ENCODE measurements at regions not wholly inside any gene's neighbourhood (a gene's known extent, or its start where the extent isn't known, plus 50 kb on each side); places are given as distances from the start of the nearest gene placed in this dataset.
"Not testable (repeated sequence)": the region's sequence is repeated elsewhere in the genome, so short reads cannot be mapped to it uniquely, and the experiment has no call there.

GRCh38 chr10:109809954-109810353 is 113.4 kb downstream of the XPNPEP1 start:
- 83 to 86% methylated on average over 1 of the region's 1 CpG for WGBS, 2 donors
- not testable (repeated sequence) for H3K4me3 ChIP-seq (ENCODE audit: low read depth in 1 of 2, low read length in 2 of 2); H3K27me3 ChIP-seq (ENCODE audit: control insufficient read depth in 1 of 2, insufficient read depth in 2 of 2, low read length in 2 of 2); H3K4me1 ChIP-seq (ENCODE audit: control insufficient read depth in 2 of 2, insufficient read depth in 2 of 2, low read length in 1 of 2); H3K27ac ChIP-seq (ENCODE audit: low read depth in 2 of 2, low read length in 1 of 2); H3K36me3 ChIP-seq (ENCODE audit: control insufficient read depth in 2 of 2, insufficient read depth in 2 of 2, low read length in 1 of 2); H3K9me3 ChIP-seq (ENCODE audit: control insufficient read depth in 2 of 2, insufficient read depth in 1 of 2, low read depth in 1 of 2, low read length in 1 of 2)

- not testable (repeated sequence) for H3K27me3 ChIP-seq (ENCODE audit: control insufficient read depth in 1 of 2, insufficient read depth in 2 of 2, low read length in 2 of 2); H3K4me3 ChIP-seq (ENCODE audit: low read depth in 1 of 2, low read length in 2 of 2); H3K9me3 ChIP-seq (ENCODE audit: control insufficient read depth in 2 of 2, insufficient read depth in 1 of 2, low read depth in 1 of 2, low read length in 1 of 2); H3K4me1 ChIP-seq (ENCODE audit: control insufficient read depth in 2 of 2, insufficient read depth in 2 of 2, low read length in 1 of 2); H3K36me3 ChIP-seq (ENCODE audit: control insufficient read depth in 2 of 2, insufficient read depth in 2 of 2, low read length in 1 of 2); H3K27ac ChIP-seq (ENCODE audit: low read depth in 2 of 2, low read length in 1 of 2)
- 91% methylated on average over 14 of the region's 14 CpGs for WGBS, 2 donors
Observed at GRCh38 chr10:109801191-109801590, 122.1 kb downstream of the XPNPEP1 start.

GRCh38 chr10:109790647-109791046 is 132.7 kb downstream of the XPNPEP1 start:
- 83 to 93% methylated on average over 4 of the region's 4 CpGs for WGBS, 2 donors
- H3K27ac ChIP-seq (ENCODE audit: low read depth in 2 of 2, low read length in 1 of 2): no peak overlapping the region
- H3K36me3 ChIP-seq (ENCODE audit: control insufficient read depth in 2 of 2, insufficient read depth in 2 of 2, low read length in 1 of 2): no peaks in the 10 kb centered on the region

GRCh38 chr10:109784236-109784635 is 139.1 kb downstream of the XPNPEP1 start:
- Histone ChIP-seq H3K27me3 (ENCODE audit: control insufficient read depth in 1 of 2, insufficient read depth in 2 of 2, low read length in 2 of 2) (peaks cover 0 to 3% of the 10 kb centered on the region in 2 donors), H3K36me3 (ENCODE audit: control insufficient read depth in 2 of 2, insufficient read depth in 2 of 2, low read length in 1 of 2) (no peaks in the 10 kb centered on the region), H3K4me3 (ENCODE audit: low read depth in 1 of 2, low read length in 2 of 2) (no peak overlapping the region), H3K27ac (ENCODE audit: low read depth in 2 of 2, low read length in 1 of 2) (no peak overlapping the region), H3K9me3 (ENCODE audit: control insufficient read depth in 2 of 2, insufficient read depth in 1 of 2, low read depth in 1 of 2, low read length in 1 of 2) (no peaks in the 10 kb centered on the region), H3K4me1 (ENCODE audit: control insufficient read depth in 2 of 2, insufficient read depth in 2 of 2, low read length in 1 of 2) (no peaks in the 10 kb centered on the region)
- 60 to 65% methylated on average over 3 of the region's 3 CpGs for WGBS, 2 donors

More at GRCh38 chr10:109790647-109791046, 132.7 kb downstream of the XPNPEP1 start:
- H3K9me3 ChIP-seq (ENCODE audit: control insufficient read depth in 2 of 2, insufficient read depth in 1 of 2, low read depth in 1 of 2, low read length in 1 of 2): no peaks in the 10 kb centered on the region
- H3K27me3 ChIP-seq (ENCODE audit: control insufficient read depth in 1 of 2, insufficient read depth in 2 of 2, low read length in 2 of 2): no peaks in the 10 kb centered on the region
- no peak overlapping the region for H3K4me3 ChIP-seq (ENCODE audit: low read depth in 1 of 2, low read length in 2 of 2)
- no peaks in the 10 kb centered on the region for H3K4me1 ChIP-seq (ENCODE audit: control insufficient read depth in 2 of 2, insufficient read depth in 2 of 2, low read length in 1 of 2)

- peaks cover 0 to 3% of the 10 kb centered on the region in 2 donors for H3K27me3 ChIP-seq (ENCODE audit: control insufficient read depth in 1 of 2, insufficient read depth in 2 of 2, low read length in 2 of 2)
- no peak overlapping the region for H3K27ac ChIP-seq (ENCODE audit: low read depth in 2 of 2, low read length in 1 of 2)
- no peaks in the 10 kb centered on the region for H3K36me3 ChIP-seq (ENCODE audit: control insufficient read depth in 2 of 2, insufficient read depth in 2 of 2, low read length in 1 of 2)
- no peaks in the 10 kb centered on the region for H3K4me1 ChIP-seq (ENCODE audit: control insufficient read depth in 2 of 2, insufficient read depth in 2 of 2, low read length in 1 of 2)
- H3K9me3 ChIP-seq (ENCODE audit: control insufficient read depth in 2 of 2, insufficient read depth in 1 of 2, low read depth in 1 of 2, low read length in 1 of 2): no peaks in the 10 kb centered on the region
- WGBS, 2 donors: 80 to 82% methylated on average over 5 of the region's 5 CpGs
- no peak overlapping the region for H3K4me3 ChIP-seq (ENCODE audit: low read depth in 1 of 2, low read length in 2 of 2)
Observed at GRCh38 chr10:109783286-109783685, 140.0 kb downstream of the XPNPEP1 start.

GRCh38 chr10:109780997-109781396 is 142.3 kb downstream of the XPNPEP1 start:
- no peaks in the 10 kb centered on the region for H3K4me1 ChIP-seq (ENCODE audit: control insufficient read depth in 2 of 2, insufficient read depth in 2 of 2, low read length in 1 of 2)

GRCh38 chr10:109778993-109779392 is 144.3 kb downstream of the XPNPEP1 start:
- H3K27ac ChIP-seq (ENCODE audit: low read depth in 2 of 2, low read length in 1 of 2): no peak overlapping the region
- no peaks in the 10 kb centered on the region for H3K4me1 ChIP-seq (ENCODE audit: control insufficient read depth in 2 of 2, insufficient read depth in 2 of 2, low read length in 1 of 2)
- WGBS, 2 donors: 82 to 91% methylated on average over 4 of the region's 4 CpGs
- no peaks in the 10 kb centered on the region for H3K9me3 ChIP-seq (ENCODE audit: control insufficient read depth in 2 of 2, insufficient read depth in 1 of 2, low read depth in 1 of 2, low read length in 1 of 2)
- H3K36me3 ChIP-seq (ENCODE audit: control insufficient read depth in 2 of 2, insufficient read depth in 2 of 2, low read length in 1 of 2): no peaks in the 10 kb centered on the region
- peaks cover 0 to 3% of the 10 kb centered on the region in 2 donors for H3K27me3 ChIP-seq (ENCODE audit: control insufficient read depth in 1 of 2, insufficient read depth in 2 of 2, low read length in 2 of 2)
- no peak overlapping the region for H3K4me3 ChIP-seq (ENCODE audit: low read depth in 1 of 2, low read length in 2 of 2)

More at GRCh38 chr10:109780997-109781396, 142.3 kb downstream of the XPNPEP1 start:
- Histone ChIP-seq H3K4me3 (ENCODE audit: low read depth in 1 of 2, low read length in 2 of 2) (no peak overlapping the region), H3K27me3 (ENCODE audit: control insufficient read depth in 1 of 2, insufficient read depth in 2 of 2, low read length in 2 of 2) (peaks cover 0 to 3% of the 10 kb centered on the region in 2 donors), H3K36me3 (ENCODE audit: control insufficient read depth in 2 of 2, insufficient read depth in 2 of 2, low read length in 1 of 2) (no peaks in the 10 kb centered on the region), H3K9me3 (ENCODE audit: control insufficient read depth in 2 of 2, insufficient read depth in 1 of 2, low read depth in 1 of 2, low read length in 1 of 2) (no peaks in the 10 kb centered on the region), H3K27ac (ENCODE audit: low read depth in 2 of 2, low read length in 1 of 2) (no peak overlapping the region)

GRCh38 chr10:109774121-109774440 is 149.2 kb downstream of the XPNPEP1 start:
- 44 to 47% methylated on average over 2 of the region's 2 CpGs for WGBS, 2 donors
- no peak overlapping the region for H3K4me3 ChIP-seq (ENCODE audit: low read depth in 1 of 2, low read length in 2 of 2)
- H3K9me3 ChIP-seq (ENCODE audit: control insufficient read depth in 2 of 2, insufficient read depth in 1 of 2, low read depth in 1 of 2, low read length in 1 of 2): no peaks in the 10 kb centered on the region
- no peak overlapping the region for H3K27ac ChIP-seq (ENCODE audit: low read depth in 2 of 2, low read length in 1 of 2)
- H3K4me1 ChIP-seq (ENCODE audit: control insufficient read depth in 2 of 2, insufficient read depth in 2 of 2, low read length in 1 of 2): no peaks in the 10 kb centered on the region
- no peaks in the 10 kb centered on the region for H3K36me3 ChIP-seq (ENCODE audit: control insufficient read depth in 2 of 2, insufficient read depth in 2 of 2, low read length in 1 of 2)
- H3K27me3 ChIP-seq (ENCODE audit: control insufficient read depth in 1 of 2, insufficient read depth in 2 of 2, low read length in 2 of 2): no peaks in the 10 kb centered on the region

- WGBS, 2 donors: 69 to 70% methylated on average over 8 of the region's 8 CpGs
- no peak overlapping the region for H3K27ac ChIP-seq (ENCODE audit: low read depth in 2 of 2, low read length in 1 of 2)
- H3K9me3 ChIP-seq (ENCODE audit: control insufficient read depth in 2 of 2, insufficient read depth in 1 of 2, low read depth in 1 of 2, low read length in 1 of 2): no peaks in the 10 kb centered on the region
- H3K36me3 ChIP-seq (ENCODE audit: control insufficient read depth in 2 of 2, insufficient read depth in 2 of 2, low read length in 1 of 2): no peaks in the 10 kb centered on the region
- no peaks in the 10 kb centered on the region for H3K4me1 ChIP-seq (ENCODE audit: control insufficient read depth in 2 of 2, insufficient read depth in 2 of 2, low read length in 1 of 2)
- H3K27me3 ChIP-seq (ENCODE audit: control insufficient read depth in 1 of 2, insufficient read depth in 2 of 2, low read length in 2 of 2): no peaks in the 10 kb centered on the region
- no peak overlapping the region for H3K4me3 ChIP-seq (ENCODE audit: low read depth in 1 of 2, low read length in 2 of 2)
Observed at GRCh38 chr10:109773288-109774120, 149.8 kb downstream of the XPNPEP1 start.

- H3K4me3 ChIP-seq (ENCODE audit: low read depth in 1 of 2, low read length in 2 of 2): no peak overlapping the region
- no peaks in the 10 kb centered on the region for H3K4me1 ChIP-seq (ENCODE audit: control insufficient read depth in 2 of 2, insufficient read depth in 2 of 2, low read length in 1 of 2)
- H3K27ac ChIP-seq (ENCODE audit: low read depth in 2 of 2, low read length in 1 of 2): no peak overlapping the region
- H3K27me3 ChIP-seq (ENCODE audit: control insufficient read depth in 1 of 2, insufficient read depth in 2 of 2, low read length in 2 of 2): no peaks in the 10 kb centered on the region
- H3K9me3 ChIP-seq (ENCODE audit: control insufficient read depth in 2 of 2, insufficient read depth in 1 of 2, low read depth in 1 of 2, low read length in 1 of 2): no peaks in the 10 kb centered on the region
- 12 to 29% methylated on average over 1 of the region's 1 CpG for WGBS, 2 donors
- H3K36me3 ChIP-seq (ENCODE audit: control insufficient read depth in 2 of 2, insufficient read depth in 2 of 2, low read length in 1 of 2): no peaks in the 10 kb centered on the region
Observed at GRCh38 chr10:109770663-109771062, 152.6 kb downstream of the XPNPEP1 start.
